ENCODE measurements at regions not wholly inside any gene's neighbourhood (a gene's known extent, or its start where the extent isn't known, plus 50 kb on each side); places are given as distances from the start of the nearest gene placed in this dataset.

DNA sequence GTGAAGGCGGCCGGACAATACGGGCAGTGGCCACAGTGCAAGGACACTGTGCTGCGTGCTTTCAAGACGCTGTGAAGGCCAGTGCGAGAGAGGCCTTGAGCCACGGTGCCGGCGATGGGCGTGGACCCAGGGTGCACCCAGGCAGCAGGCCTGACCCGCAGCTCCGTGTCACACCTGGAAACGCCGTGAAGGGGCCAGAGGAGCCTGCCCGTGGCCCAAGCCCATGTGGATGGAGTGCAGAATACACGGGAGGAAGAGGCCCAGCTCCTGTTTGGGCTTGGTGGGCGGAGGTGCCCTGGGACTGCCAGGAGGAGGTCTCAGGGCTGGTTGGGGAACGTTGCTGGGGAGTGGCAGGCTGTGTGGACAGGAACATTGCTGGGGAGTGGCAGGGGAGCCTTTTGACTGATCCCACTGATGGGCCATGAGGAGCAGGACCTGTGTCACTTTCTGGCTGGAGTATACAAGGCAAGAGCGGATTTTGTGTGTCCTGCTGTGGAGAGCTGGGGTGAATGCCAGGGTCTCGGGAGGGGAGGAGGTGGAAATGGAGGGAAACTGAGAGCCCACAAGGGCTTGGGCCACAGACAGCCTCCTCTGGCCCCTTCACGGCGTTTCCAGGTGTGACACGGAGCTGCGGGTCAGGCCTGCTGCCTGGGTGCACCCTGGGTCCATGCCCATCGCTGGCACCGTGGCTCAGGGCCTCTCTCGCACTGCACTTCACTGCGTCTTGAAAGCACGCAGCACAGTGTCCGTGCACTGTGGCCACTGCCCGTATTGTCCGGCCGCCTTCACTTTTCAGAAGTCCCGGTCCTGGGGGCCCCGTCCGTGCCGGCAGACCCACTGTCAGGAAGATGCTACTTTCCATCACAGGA is 925.4 kb downstream of the BRD1 start:
- TF ChIP-seq POLR2AphosphoS5 (IDR thresholded peaks at IDR 0.05) (no peak), POLR2A (IDR thresholded peaks at IDR 0.05) (no peak), EP300 (IDR thresholded peaks at IDR 0.05) (no peak)
- TF ChIP-seq, protein P1, sequence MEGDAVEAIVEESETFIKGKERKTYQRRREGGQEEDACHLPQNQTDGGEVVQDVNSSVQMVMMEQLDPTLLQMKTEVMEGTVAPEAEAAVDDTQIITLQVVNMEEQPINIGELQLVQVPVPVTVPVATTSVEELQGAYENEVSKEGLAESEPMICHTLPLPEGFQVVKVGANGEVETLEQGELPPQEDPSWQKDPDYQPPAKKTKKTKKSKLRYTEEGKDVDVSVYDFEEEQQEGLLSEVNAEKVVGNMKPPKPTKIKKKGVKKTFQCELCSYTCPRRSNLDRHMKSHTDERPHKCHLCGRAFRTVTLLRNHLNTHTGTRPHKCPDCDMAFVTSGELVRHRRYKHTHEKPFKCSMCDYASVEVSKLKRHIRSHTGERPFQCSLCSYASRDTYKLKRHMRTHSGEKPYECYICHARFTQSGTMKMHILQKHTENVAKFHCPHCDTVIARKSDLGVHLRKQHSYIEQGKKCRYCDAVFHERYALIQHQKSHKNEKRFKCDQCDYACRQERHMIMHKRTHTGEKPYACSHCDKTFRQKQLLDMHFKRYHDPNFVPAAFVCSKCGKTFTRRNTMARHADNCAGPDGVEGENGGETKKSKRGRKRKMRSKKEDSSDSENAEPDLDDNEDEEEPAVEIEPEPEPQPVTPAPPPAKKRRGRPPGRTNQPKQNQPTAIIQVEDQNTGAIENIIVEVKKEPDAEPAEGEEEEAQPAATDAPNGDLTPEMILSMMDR (IDR thresholded peaks at IDR 0.05): no peak
- Histone ChIP-seq H3K27ac (no peak overlapping the region), H3K36me3 (no peaks in the 10 kb centered on the region), H3K9me3 (no peaks in the 10 kb centered on the region), H3K4me3 (no peak overlapping the region), H3K4me1 (no peaks in the 10 kb centered on the region), H3K27me3 (peaks cover 0 to 6% (median 0%) of the 10 kb centered on the region in 3 donors)
- intact Hi-C loops (cut with DNase I): no loop called here
- peak; percentile 36 for DNase-seq
- 80 to 90% methylated on average over 37 of the region's 37 CpGs for WGBS, 2 donors

DNA sequence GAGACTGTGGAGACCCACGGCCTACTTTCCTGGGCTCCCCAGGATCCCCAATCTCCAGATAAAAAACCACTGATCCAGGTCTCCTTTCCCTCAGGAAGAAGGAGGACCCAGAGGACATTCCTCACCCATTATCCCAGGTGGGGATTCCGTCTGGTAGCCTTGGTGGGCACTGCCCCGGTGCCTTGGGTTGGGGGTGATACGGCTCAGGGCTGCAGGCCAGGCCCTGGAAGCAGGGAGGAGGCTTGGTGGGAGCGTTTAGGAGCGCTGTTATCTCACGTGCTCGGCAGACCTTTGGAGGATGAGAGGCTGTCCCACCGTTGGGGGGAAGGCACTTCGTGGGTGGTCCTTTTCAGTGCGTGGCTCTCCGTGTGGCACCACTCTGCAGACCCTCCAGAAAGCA is 926.3 kb downstream of the BRD1 start:
- 65 to 66% methylated on average over 12 of the region's 12 CpGs for whole genome bisulfite sequencing, 2 donors
- intact Hi-C loops (cut with DNase I): no loop called here
- Histone ChIP-seq H3K27me3 (peaks cover 0 to 6% (median 0%) of the 10 kb centered on the region in 3 donors), H3K4me1 (no peaks in the 10 kb centered on the region), H3K4me3 (no peak overlapping the region), H3K27ac (no peak overlapping the region), H3K9me3 (no peaks in the 10 kb centered on the region), H3K36me3 (no peaks in the 10 kb centered on the region)
- no peak for DNase-seq
- TF ChIP-seq EP300 (IDR thresholded peaks at IDR 0.05) (no peak), POLR2A (IDR thresholded peaks at IDR 0.05) (no peak), POLR2AphosphoS5 (IDR thresholded peaks at IDR 0.05) (no peak)
- TF ChIP-seq, protein P1 (IDR thresholded peaks at IDR 0.05): no peak

- DNase-seq: no peak
- H3K4me1 ChIP-seq: no peaks in the 10 kb centered on the region
- H3K27ac ChIP-seq: no peak overlapping the region
- H3K27me3 ChIP-seq: peaks cover 0 to 5% (median 0%) of the 10 kb centered on the region in 3 donors
- no peaks in the 10 kb centered on the region for H3K36me3 ChIP-seq
- no peak overlapping the region for H3K4me3 ChIP-seq
- intact Hi-C loops (cut with DNase I): no loop called here
- TF ChIP-seq POLR2AphosphoS5 (IDR thresholded peaks at IDR 0.05): no peak
- no peak for TF ChIP-seq EP300 (IDR thresholded peaks at IDR 0.05)
- no peak for TF ChIP-seq POLR2A (IDR thresholded peaks at IDR 0.05)
- TF ChIP-seq, protein P1 (IDR thresholded peaks at IDR 0.05): no peak
- WGBS, 2 donors: 73 to 86% methylated on average over 9 of the region's 9 CpGs
- H3K9me3 ChIP-seq: no peaks in the 10 kb centered on the region
Measured at GRCh38 chr22:48900626-48901025, 927.0 kb downstream of the BRD1 start.

- Histone ChIP-seq H3K4me1 (no peaks in the 10 kb centered on the region), H3K36me3 (no peaks in the 10 kb centered on the region), H3K9me3 (no peaks in the 10 kb centered on the region), H3K27ac (no peak overlapping the region), H3K27me3 (peaks cover 0 to 2% (median 0%) of the 10 kb centered on the region in 3 donors), H3K4me3 (no peak overlapping the region)
- no peak for DNase-seq
- no peak for TF ChIP-seq POLR2AphosphoS5 (IDR thresholded peaks at IDR 0.05)
- TF ChIP-seq, protein P1 (IDR thresholded peaks at IDR 0.05): no peak
- TF ChIP-seq POLR2A (IDR thresholded peaks at IDR 0.05): no peak
- no peak for TF ChIP-seq EP300 (IDR thresholded peaks at IDR 0.05)
- WGBS, 2 donors: 51 to 72% methylated on average over 2 of the region's 2 CpGs
- intact Hi-C loops (cut with DNase I): no loop called here
Measured at GRCh38 chr22:48900327-48900597, 927.4 kb downstream of the BRD1 start.
